SK-N-SH treated with all-trans-retinoic acid at 6 μM for 48 hours (cell line): ENCODE measurements at regions not wholly inside any gene's neighbourhood (a gene's known extent, or its start where the extent isn't known, plus 50 kb on each side); places are given as distances from the start of the nearest gene placed in this dataset.

Experiments
- ATAC-seq: fragments of 200-7000 bp; cut with Tn5 transposase; 3 replicates; pipeline ENCODE4 v1.9.1; 2020; ENCODE audit warnings: mild to moderate bottlenecking, moderate library complexity
- ARNTL ChIP-seq: fragments of 450-650 bp; formaldehyde crosslinking; IDR thresholded peaks from 2 replicates; pipeline ENCODE4 v1.5.0; 2020; ENCODE audit warnings: low read depth, mild to moderate bottlenecking, moderate library complexity, borderline replicate concordance
- CSDC2 ChIP-seq: fragments of 250-450 bp; sonication (Bioruptor Pico); IDR thresholded peaks from 2 replicates; pipeline ENCODE4 v1.5.0; 2020; ENCODE audit warnings: mild to moderate bottlenecking, moderate library complexity
- ESRRG ChIP-seq: fragments of 250-450 bp; sonication (Bioruptor Pico); IDR thresholded peaks from 2 replicates; pipeline ENCODE4 v1.6.1; 2021; ENCODE audit warnings: mild to moderate bottlenecking
- ISL1 ChIP-seq: fragments of 250-450 bp; sonication (Bioruptor Pico); IDR thresholded peaks from 2 replicates; pipeline ENCODE4 v2.1.2; 2022; ENCODE audit warnings: mild to moderate bottlenecking, moderate library complexity
- OSR1 ChIP-seq: fragments of 250-450 bp; sonication (Bioruptor Pico); IDR thresholded peaks from 2 replicates; pipeline ENCODE4 v1.8.0; 2022; ENCODE audit warnings: moderate library complexity, mild to moderate bottlenecking, inconsistent platforms
- RARB ChIP-seq: fragments of 250-450 bp; sonication (Bioruptor Pico); IDR thresholded peaks from 2 replicates; pipeline ENCODE4 v1.8.0; 2021; ENCODE audit warnings: mild to moderate bottlenecking, moderate library complexity
- SNAI2 ChIP-seq: fragments of 250-450 bp; sonication (Bioruptor Pico); IDR thresholded peaks from 2 replicates; pipeline ENCODE4 v1.5.0; 2020; ENCODE audit warnings: mild to moderate bottlenecking, moderate library complexity
- TCF4 ChIP-seq: fragments of 250-450 bp; sonication (Bioruptor Pico); IDR thresholded peaks from 2 replicates; pipeline ENCODE4 v1.8.0; 2021; ENCODE audit warnings: mild to moderate bottlenecking, moderate library complexity, borderline replicate concordance
- TOX ChIP-seq: fragments of 250-450 bp; sonication (Bioruptor Pico); IDR thresholded peaks from 2 replicates; pipeline ENCODE4 v1.8.0; 2021; ENCODE audit warnings: mild to moderate bottlenecking, moderate library complexity, borderline replicate concordance
- ZFP3 ChIP-seq: fragments of 250-450 bp; sonication (Bioruptor Pico); IDR thresholded peaks from 2 replicates; pipeline ENCODE4 v1.5.0; 2020; ENCODE audit warnings: mild to moderate bottlenecking, moderate library complexity
- ZFP30 ChIP-seq: fragments of 450-650 bp; formaldehyde crosslinking; IDR thresholded peaks from 2 replicates; pipeline ENCODE4 v1.5.0; 2022; ENCODE audit warnings: mild to moderate bottlenecking, moderate library complexity
- ZNF565 ChIP-seq: fragments of 450-650 bp; formaldehyde crosslinking; conservative IDR thresholded peaks from 2 replicates; pipeline ENCODE4 v1.5.0; 2020; ENCODE audit warnings: low read depth, mild to moderate bottlenecking, moderate library complexity
- ZNF70 ChIP-seq: fragments of 450-650 bp; formaldehyde crosslinking; IDR thresholded peaks from 2 replicates; pipeline ENCODE4 v1.5.0; 2020; ENCODE audit warnings: mild to moderate bottlenecking, moderate library complexity
- ZNF8 ChIP-seq: fragments of 450-650 bp; formaldehyde crosslinking; IDR thresholded peaks from 2 replicates; pipeline ENCODE4 v1.5.0; 2020; ENCODE audit warnings: mild to moderate bottlenecking, moderate library complexity
- TF ChIP-seq, protein P1 (sequence below): fragments of 250-450 bp; sonication (Bioruptor Pico); IDR thresholded peaks from 2 replicates; pipeline ENCODE4 v1.5.0; 2020; ENCODE audit warnings: mild to moderate bottlenecking, moderate library complexity
- TF ChIP-seq, protein P2 (sequence below): fragments of 250-450 bp; sonication (Bioruptor Pico); IDR thresholded peaks from 2 replicates; pipeline ENCODE4 v1.8.0; 2020; ENCODE audit warnings: mild to moderate bottlenecking, moderate library complexity, borderline replicate concordance
- TF ChIP-seq, protein P3 (sequence below): fragments of 250-450 bp; sonication (Bioruptor Pico); IDR thresholded peaks from 2 replicates; pipeline ENCODE4 v1.5.1; 2021; ENCODE audit warnings: mild to moderate bottlenecking, moderate library complexity
- TF ChIP-seq, protein P4 (sequence below): fragments of 250-450 bp; sonication (Bioruptor Pico); IDR thresholded peaks from 2 replicates; pipeline ENCODE4 v1.8.0; 2021; ENCODE audit warnings: low read depth, mild to moderate bottlenecking, moderate library complexity, borderline replicate concordance

DNA sequence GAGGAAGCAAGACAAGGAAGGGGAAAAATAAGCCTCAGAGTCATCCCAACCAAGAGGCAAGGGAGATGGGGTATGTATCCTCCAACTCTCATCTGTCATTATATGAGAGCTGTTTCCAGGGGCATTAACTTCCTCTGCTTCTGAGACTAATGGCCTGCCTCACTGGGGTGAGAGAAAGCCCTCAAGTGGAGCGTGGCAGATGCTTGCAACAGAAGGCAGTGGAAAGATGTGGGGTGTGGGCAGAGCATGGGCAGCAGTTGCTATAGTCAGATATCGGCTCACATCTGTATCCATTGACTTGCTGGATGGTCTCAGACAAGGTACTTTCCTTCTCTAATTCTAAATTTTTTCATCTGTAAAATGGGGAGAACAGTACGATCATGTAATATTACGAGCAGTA is 81.7 kb upstream of the PLCL2 start:
- no peak for ATAC-seq

DNA sequence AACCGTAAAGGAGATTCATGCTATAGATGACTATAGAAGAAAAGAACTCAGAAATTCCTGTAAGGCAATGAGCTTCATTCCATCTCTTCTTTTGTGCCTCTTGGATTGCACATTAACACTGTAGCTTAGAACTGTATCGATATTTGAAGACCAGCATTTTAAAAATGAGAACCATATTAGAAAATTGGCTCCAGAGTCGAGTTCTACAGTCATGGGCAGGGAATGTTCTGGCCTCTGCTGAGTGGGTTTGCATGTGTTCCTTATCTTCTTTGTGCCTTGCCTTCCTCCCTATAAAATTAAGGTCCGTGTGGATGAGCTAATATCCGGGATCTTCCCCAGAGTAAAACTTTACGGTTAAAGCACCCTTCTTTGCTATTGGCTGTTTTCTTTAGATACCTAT is 77.4 kb upstream of the PLCL2 start:
- ATAC-seq: no peak
- TF ChIP-seq ARNTL (CRISPR knock-in tag) (no peak), ESRRG (no peak)
- TF ChIP-seq, protein P1, sequence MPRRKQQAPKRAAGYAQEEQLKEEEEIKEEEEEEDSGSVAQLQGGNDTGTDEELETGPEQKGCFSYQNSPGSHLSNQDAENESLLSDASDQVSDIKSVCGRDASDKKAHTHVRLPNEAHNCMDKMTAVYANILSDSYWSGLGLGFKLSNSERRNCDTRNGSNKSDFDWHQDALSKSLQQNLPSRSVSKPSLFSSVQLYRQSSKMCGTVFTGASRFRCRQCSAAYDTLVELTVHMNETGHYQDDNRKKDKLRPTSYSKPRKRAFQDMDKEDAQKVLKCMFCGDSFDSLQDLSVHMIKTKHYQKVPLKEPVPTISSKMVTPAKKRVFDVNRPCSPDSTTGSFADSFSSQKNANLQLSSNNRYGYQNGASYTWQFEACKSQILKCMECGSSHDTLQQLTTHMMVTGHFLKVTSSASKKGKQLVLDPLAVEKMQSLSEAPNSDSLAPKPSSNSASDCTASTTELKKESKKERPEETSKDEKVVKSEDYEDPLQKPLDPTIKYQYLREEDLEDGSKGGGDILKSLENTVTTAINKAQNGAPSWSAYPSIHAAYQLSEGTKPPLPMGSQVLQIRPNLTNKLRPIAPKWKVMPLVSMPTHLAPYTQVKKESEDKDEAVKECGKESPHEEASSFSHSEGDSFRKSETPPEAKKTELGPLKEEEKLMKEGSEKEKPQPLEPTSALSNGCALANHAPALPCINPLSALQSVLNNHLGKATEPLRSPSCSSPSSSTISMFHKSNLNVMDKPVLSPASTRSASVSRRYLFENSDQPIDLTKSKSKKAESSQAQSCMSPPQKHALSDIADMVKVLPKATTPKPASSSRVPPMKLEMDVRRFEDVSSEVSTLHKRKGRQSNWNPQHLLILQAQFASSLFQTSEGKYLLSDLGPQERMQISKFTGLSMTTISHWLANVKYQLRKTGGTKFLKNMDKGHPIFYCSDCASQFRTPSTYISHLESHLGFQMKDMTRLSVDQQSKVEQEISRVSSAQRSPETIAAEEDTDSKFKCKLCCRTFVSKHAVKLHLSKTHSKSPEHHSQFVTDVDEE (CRISPR knock-in tag): no peak
- TF ChIP-seq, protein P2, sequence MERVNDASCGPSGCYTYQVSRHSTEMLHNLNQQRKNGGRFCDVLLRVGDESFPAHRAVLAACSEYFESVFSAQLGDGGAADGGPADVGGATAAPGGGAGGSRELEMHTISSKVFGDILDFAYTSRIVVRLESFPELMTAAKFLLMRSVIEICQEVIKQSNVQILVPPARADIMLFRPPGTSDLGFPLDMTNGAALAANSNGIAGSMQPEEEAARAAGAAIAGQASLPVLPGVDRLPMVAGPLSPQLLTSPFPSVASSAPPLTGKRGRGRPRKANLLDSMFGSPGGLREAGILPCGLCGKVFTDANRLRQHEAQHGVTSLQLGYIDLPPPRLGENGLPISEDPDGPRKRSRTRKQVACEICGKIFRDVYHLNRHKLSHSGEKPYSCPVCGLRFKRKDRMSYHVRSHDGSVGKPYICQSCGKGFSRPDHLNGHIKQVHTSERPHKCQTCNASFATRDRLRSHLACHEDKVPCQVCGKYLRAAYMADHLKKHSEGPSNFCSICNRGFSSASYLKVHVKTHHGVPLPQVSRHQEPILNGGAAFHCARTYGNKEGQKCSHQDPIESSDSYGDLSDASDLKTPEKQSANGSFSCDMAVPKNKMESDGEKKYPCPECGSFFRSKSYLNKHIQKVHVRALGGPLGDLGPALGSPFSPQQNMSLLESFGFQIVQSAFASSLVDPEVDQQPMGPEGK (CRISPR knock-in tag): no peak

More for the DNA sequence above, 81.7 kb upstream of the PLCL2 start:
- no peak for TF ChIP-seq ZFP30
- no peak for TF ChIP-seq OSR1
- no peak for TF ChIP-seq ZNF565 (CRISPR knock-in tag)
- no peak for TF ChIP-seq TOX (CRISPR knock-in tag)
- TF ChIP-seq ZFP3 (CRISPR knock-in tag): no peak
- no peak for TF ChIP-seq ZNF70 (CRISPR knock-in tag)
- TF ChIP-seq, protein P3, sequence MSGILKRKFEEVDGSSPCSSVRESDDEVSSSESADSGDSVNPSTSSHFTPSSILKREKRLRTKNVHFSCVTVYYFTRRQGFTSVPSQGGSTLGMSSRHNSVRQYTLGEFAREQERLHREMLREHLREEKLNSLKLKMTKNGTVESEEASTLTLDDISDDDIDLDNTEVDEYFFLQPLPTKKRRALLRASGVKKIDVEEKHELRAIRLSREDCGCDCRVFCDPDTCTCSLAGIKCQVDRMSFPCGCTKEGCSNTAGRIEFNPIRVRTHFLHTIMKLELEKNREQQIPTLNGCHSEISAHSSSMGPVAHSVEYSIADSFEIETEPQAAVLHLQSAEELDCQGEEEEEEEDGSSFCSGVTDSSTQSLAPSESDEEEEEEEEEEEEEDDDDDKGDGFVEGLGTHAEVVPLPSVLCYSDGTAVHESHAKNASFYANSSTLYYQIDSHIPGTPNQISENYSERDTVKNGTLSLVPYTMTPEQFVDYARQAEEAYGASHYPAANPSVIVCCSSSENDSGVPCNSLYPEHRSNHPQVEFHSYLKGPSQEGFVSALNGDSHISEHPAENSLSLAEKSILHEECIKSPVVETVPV (CRISPR knock-in tag): no peak
- TF ChIP-seq ARNTL (CRISPR knock-in tag): no peak
- TF ChIP-seq CSDC2 (CRISPR knock-in tag): no peak
- TF ChIP-seq ESRRG: no peak
- no peak for TF ChIP-seq TCF4
- no peak for TF ChIP-seq ZNF8
- TF ChIP-seq, protein P4, sequence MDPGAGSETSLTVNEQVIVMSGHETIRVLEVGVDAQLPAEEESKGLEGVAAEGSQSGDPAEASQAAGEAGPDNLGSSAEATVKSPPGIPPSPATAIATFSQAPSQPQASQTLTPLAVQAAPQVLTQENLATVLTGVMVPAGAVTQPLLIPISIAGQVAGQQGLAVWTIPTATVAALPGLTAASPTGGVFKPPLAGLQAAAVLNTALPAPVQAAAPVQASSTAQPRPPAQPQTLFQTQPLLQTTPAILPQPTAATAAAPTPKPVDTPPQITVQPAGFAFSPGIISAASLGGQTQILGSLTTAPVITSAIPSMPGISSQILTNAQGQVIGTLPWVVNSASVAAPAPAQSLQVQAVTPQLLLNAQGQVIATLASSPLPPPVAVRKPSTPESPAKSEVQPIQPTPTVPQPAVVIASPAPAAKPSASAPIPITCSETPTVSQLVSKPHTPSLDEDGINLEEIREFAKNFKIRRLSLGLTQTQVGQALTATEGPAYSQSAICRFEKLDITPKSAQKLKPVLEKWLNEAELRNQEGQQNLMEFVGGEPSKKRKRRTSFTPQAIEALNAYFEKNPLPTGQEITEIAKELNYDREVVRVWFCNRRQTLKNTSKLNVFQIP (CRISPR knock-in tag): no peak
- no peak for TF ChIP-seq ISL1 (CRISPR knock-in tag)

DNA sequence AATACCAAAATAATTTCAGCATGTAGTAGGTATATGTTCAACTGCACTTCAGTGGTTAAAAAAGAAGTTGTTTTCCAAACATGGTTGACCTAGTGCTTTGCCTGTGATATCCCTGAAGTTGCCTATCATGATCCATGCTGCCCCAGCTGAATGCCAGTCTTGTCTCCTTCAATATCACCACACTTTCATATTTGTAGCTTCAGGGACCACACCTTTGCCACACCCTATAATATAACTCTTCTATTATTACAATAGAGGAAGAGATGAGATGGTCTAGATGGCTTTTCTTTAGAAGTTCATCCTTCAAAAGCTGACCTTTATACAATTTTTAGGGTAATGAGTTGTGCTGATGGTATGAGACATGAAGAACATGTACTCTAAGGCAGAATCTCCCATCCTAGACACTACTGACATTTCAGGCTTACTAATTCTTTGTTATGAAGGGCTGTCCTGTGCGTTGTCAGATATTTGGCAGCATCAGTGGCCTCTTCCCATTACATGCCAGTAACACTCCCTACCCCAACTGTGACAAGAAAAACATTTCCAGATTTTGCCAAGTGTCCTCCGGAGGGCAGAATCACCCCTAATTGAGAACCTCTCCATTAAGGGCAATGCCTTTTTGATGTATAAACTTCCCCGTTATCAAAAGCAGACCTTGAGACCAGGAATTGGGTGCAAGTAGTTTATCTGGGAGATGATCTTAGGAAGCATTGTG is 76.2 kb upstream of the PLCL2 start:
- ATAC-seq: no peak
- no peak for TF ChIP-seq SNAI2 (CRISPR knock-in tag)
- TF ChIP-seq, protein P2 (CRISPR knock-in tag): no peak
- TF ChIP-seq RARB (CRISPR knock-in tag): no peak
- TF ChIP-seq CSDC2 (CRISPR knock-in tag): no peak
- no peak for TF ChIP-seq ARNTL (CRISPR knock-in tag)
- TF ChIP-seq ZNF70 (CRISPR knock-in tag): no peak
- TF ChIP-seq ISL1 (CRISPR knock-in tag): no peak
- no peak for TF ChIP-seq ZFP30
- no peak for TF ChIP-seq ZNF565 (CRISPR knock-in tag)
